CD4-positive, alpha-beta memory T cell (primary cell): ENCODE measurements at regions not wholly inside any gene's neighbourhood (a gene's known extent, or its start where the extent isn't known, plus 50 kb on each side); places are given as distances from the start of the nearest gene placed in this dataset.

ENCODE experiments used
- CTCF ChIA-PET: fragments of 350-600 bp; sonication (Branson Sonifier 250); formaldehyde crosslinking; loops from one replicate; lab custom pipeline; 2021; ENCODE audit warnings: inconsistent platforms; ENCODE audit not compliant: partially characterized antibody; lab: Charles Lee
- POLR2A ChIA-PET: fragments of 350-600 bp; sonication (Branson Sonifier 250); formaldehyde crosslinking; loops from one replicate; lab custom pipeline; 2021; ENCODE audit not compliant: partially characterized antibody; lab: Charles Lee
- DNase-seq, 5 donors: peaks; one replicate each; pipeline versions ENCODE4 v3.0.0 to v3.0.0-alpha.2; 2020 to 2022; ENCODE audit warnings: mixed read lengths in 1 of 5
- H3K27ac ChIP-seq: one replicate; pipeline ENCODE4 v1.7.0; 2013; ENCODE audit warnings: low read depth, low read length
- H3K27me3 ChIP-seq: 2 replicates; pipeline ENCODE4 v1.7.0; 2013; ENCODE audit warnings: mild to moderate bottlenecking, low read length, moderate library complexity; ENCODE audit not compliant: insufficient read depth
- H3K36me3 ChIP-seq: 2 replicates; pipeline ENCODE4 v1.7.0; 2013; ENCODE audit warnings: mild to moderate bottlenecking, low read length, moderate library complexity; ENCODE audit not compliant: insufficient read depth
- H3K4me1 ChIP-seq: 2 replicates; pipeline ENCODE4 v1.7.0; 2013; ENCODE audit warnings: mild to moderate bottlenecking, low read length, moderate library complexity; ENCODE audit not compliant: insufficient read depth
- H3K4me3 ChIP-seq, 2 donors: one replicate each; pipeline ENCODE4 v1.7.0; 2013; ENCODE audit warnings: low read length in 2 of 2, mild to moderate bottlenecking in 1 of 2
- H3K9me3 ChIP-seq, 2 donors: one replicate each; pipeline ENCODE4 v1.7.0; 2013; ENCODE audit warnings: low read length in 2 of 2, control low read depth in 1 of 2; ENCODE audit not compliant: control insufficient read depth in 1 of 2
- H3K27ac Mint-ChIP-seq, 7 donors: one replicate each; pipeline ENCODE4 v1.8.0; 2020 to 2021; ENCODE audit warnings: mixed read lengths in 7 of 7, mild to moderate bottlenecking in 6 of 7, inconsistent platforms in 3 of 7, moderate library complexity in 3 of 7
- H3K27me3 Mint-ChIP-seq, 2 donors: one replicate each; pipeline ENCODE4 v1.8.0; 2020 to 2021; ENCODE audit warnings: mixed read lengths in 2 of 2
- H3K36me3 Mint-ChIP-seq, 2 donors: one replicate each; pipeline ENCODE4 v1.8.0; 2020 to 2021; ENCODE audit warnings: mixed read lengths in 2 of 2, inconsistent platforms in 1 of 2, mild to moderate bottlenecking in 1 of 2
- H3K4me1 Mint-ChIP-seq, 4 donors: one replicate each; pipeline ENCODE4 v1.8.0; 2020 to 2021; ENCODE audit warnings: mixed read lengths in 4 of 4, mild to moderate bottlenecking in 1 of 4
- H3K4me3 Mint-ChIP-seq, 8 donors: one replicate each; pipeline ENCODE4 v1.8.0; 2020 to 2021; ENCODE audit warnings: mixed read lengths in 8 of 8, mild to moderate bottlenecking in 7 of 8, moderate library complexity in 6 of 8, inconsistent platforms in 3 of 8
- H3K9me3 Mint-ChIP-seq, 8 donors: one replicate each; pipeline ENCODE4 v1.8.0; 2020 to 2021; ENCODE audit warnings: mixed read lengths in 8 of 8, mild to moderate bottlenecking in 5 of 8, inconsistent platforms in 3 of 8, moderate library complexity in 1 of 8
- intact Hi-C: fragments of 100-400 bp; cut with micrococcal nuclease; formaldehyde crosslinking; loops from one replicate; pipeline ENCODE4 v1.15.1; 2023

GRCh38 chr13:33918199-33918932, 100.4 kb downstream of the RFC3 start:
- H3K27me3 Mint-ChIP-seq = no peaks in the 10 kb centered on the region
- Histone ChIP-seq H3K36me3 (no peaks in the 10 kb centered on the region), H3K9me3 (no peaks in the 10 kb centered on the region), H3K27me3 (no peaks in the 10 kb centered on the region), H3K27ac (no peak overlapping the region), H3K4me3 (no peak overlapping the region), H3K4me1 (no peaks in the 10 kb centered on the region)
- intact Hi-C loops = no loop called here
- H3K27ac Mint-ChIP-seq = no peak overlapping the region
- ChIA-PET POLR2A (no interaction called here), CTCF (no interaction called here)
- DNase-seq = no peak
- no peaks in the 10 kb centered on the region for H3K9me3 Mint-ChIP-seq
- H3K4me1 Mint-ChIP-seq = no peaks in the 10 kb centered on the region
- H3K4me3 Mint-ChIP-seq = no peak overlapping the region
- H3K36me3 Mint-ChIP-seq = no peaks in the 10 kb centered on the region

DNA sequence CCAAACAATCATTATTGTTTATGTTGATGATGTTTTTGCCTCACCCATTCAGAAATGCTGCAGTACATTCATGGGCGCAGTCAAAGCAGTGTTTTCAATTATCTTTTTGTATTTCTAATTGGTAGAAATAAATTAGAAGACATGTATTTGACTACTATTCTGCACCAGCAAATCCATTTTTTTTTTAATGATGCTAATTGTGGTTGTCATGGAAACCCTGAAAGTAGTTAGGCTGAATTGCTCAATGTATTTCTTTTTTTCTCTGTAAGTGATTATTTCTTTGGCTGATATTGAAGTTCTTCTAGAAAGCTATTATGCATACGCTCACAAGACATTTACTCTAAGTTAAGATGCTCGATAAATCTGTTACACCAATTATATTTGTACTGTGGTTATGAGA, 101.2 kb downstream of the RFC3 start:
- intact Hi-C loops = no loop called here
- no peak overlapping the region for H3K27ac ChIP-seq
- ChIA-PET POLR2A (no interaction called here), CTCF (no interaction called here)
- H3K36me3 ChIP-seq = no peaks in the 10 kb centered on the region
- no peaks in the 10 kb centered on the region for H3K27me3 Mint-ChIP-seq
- H3K4me3 ChIP-seq = no peak overlapping the region
- no peak overlapping the region for H3K4me3 Mint-ChIP-seq
- DNase-seq = no peak
- no peaks in the 10 kb centered on the region for H3K4me1 Mint-ChIP-seq
- H3K9me3 ChIP-seq = no peaks in the 10 kb centered on the region
- no peak overlapping the region for H3K27ac Mint-ChIP-seq
- H3K36me3 Mint-ChIP-seq = no peaks in the 10 kb centered on the region
- no peaks in the 10 kb centered on the region for H3K27me3 ChIP-seq
- H3K9me3 Mint-ChIP-seq = no peaks in the 10 kb centered on the region
- H3K4me1 ChIP-seq = no peaks in the 10 kb centered on the region

DNA sequence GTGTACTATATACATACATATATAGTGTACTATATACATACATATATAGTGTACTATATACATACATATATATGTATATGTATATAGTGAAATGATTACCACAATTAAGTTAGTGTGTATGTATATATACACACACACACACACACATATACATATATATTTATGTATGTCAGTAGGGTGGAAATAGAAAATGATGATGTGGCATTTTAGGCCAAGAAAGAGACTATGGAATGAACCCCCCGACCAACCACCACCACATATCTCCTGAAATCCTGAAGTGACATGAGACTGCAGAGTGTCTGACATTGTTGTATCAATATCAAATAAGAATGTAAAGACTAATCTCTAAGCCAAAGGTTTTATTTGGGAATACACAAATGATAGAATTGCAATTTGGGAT, 107.6 kb downstream of the RFC3 start:
- no peaks in the 10 kb centered on the region for H3K36me3 Mint-ChIP-seq
- no peaks in the 10 kb centered on the region for H3K27me3 Mint-ChIP-seq
- DNase-seq = no peak
- H3K4me3 Mint-ChIP-seq = no peak overlapping the region
- no peaks in the 10 kb centered on the region for H3K4me1 Mint-ChIP-seq
- intact Hi-C loops = no loop called here
- no peak overlapping the region for H3K27ac ChIP-seq
- no peaks in the 10 kb centered on the region for H3K9me3 Mint-ChIP-seq
- ChIA-PET POLR2A (no interaction called here), CTCF (no interaction called here)
- no peaks in the 10 kb centered on the region for H3K9me3 ChIP-seq
- no peaks in the 10 kb centered on the region for H3K36me3 ChIP-seq
- no peaks in the 10 kb centered on the region for H3K4me1 ChIP-seq
- no peak overlapping the region for H3K27ac Mint-ChIP-seq
- no peak overlapping the region for H3K4me3 ChIP-seq
- no peaks in the 10 kb centered on the region for H3K27me3 ChIP-seq

- Histone ChIP-seq H3K27me3 (no peaks in the 10 kb centered on the region), H3K9me3 (no peaks in the 10 kb centered on the region), H3K27ac (no peak overlapping the region), H3K4me3 (no peak overlapping the region), H3K4me1 (no peaks in the 10 kb centered on the region), H3K36me3 (no peaks in the 10 kb centered on the region)
- no peaks in the 10 kb centered on the region for H3K9me3 Mint-ChIP-seq
- no peaks in the 10 kb centered on the region for H3K36me3 Mint-ChIP-seq
- no peaks in the 10 kb centered on the region for H3K4me1 Mint-ChIP-seq
- ChIA-PET POLR2A (no interaction called here), CTCF (no interaction called here)
- no peak overlapping the region for H3K27ac Mint-ChIP-seq
- DNase-seq = no peak
- no peak overlapping the region for H3K4me3 Mint-ChIP-seq
- intact Hi-C loops = no loop called here
- no peaks in the 10 kb centered on the region for H3K27me3 Mint-ChIP-seq
These were observed 109.4 kb downstream of the RFC3 start for GRCh38 chr13:33927315-33927714.

DNA sequence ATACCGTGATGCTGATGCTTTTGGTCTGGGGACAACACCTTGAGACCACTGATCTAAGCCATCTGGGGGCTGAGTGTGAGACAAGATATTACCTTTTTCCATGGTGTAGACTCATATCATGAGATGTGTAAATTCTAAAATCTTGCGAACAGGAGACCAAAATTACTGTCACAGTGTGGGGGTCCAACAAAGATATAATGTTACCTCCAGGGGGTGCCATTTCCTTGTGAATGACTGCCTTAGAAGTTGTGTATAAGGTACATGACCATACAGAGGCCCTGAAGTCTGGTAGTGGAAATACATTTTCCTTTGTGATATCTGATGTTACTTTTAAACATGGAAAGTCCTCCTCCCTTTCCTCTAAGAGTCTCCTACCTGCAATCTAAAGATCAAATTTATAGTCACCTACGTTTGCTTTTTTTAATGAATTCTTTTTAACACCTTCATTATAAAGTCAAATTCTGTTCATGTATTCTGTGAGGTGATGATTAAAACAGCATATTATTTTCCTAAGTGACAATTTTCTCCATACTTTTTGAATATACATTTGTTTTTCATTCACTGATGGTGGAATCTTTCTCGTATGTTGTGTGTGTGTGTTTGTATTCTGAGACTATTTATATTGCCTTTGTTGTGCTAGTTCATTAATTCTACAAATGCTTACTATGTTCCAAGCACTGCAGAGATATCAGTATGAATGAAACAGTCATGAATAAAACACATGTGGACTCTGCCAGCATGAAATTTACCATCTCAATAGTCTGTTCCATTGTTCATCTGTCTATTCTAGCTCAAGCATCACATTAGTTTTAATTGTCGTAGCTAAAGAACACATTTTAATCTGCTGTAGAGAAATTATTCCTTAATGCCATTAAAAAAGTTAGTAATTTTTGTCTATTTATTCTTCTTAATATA, 113.7 kb downstream of the RFC3 start:
- CTCF ChIA-PET = no interaction called here
- Mint-ChIP-seq H3K27ac (no peak overlapping the region), H3K9me3 (no peaks in the 10 kb centered on the region), H3K4me3 (no peak overlapping the region), H3K27me3 (no peaks in the 10 kb centered on the region), H3K36me3 (no peaks in the 10 kb centered on the region), H3K4me1 (no peaks in the 10 kb centered on the region)
- no peaks in the 10 kb centered on the region for H3K36me3 ChIP-seq
- H3K4me1 ChIP-seq = no peaks in the 10 kb centered on the region
- no peak for DNase-seq
- no peaks in the 10 kb centered on the region for H3K27me3 ChIP-seq
- no peak overlapping the region for H3K27ac ChIP-seq
- intact Hi-C loops = loop anchor here (5.0 kb wide), 1 partner anchor 1226 kb away; no protein-coding TSS in a partner anchor
- POLR2A ChIA-PET = no interaction called here
- H3K4me3 ChIP-seq = no peak overlapping the region
- no peaks in the 10 kb centered on the region for H3K9me3 ChIP-seq

DNA sequence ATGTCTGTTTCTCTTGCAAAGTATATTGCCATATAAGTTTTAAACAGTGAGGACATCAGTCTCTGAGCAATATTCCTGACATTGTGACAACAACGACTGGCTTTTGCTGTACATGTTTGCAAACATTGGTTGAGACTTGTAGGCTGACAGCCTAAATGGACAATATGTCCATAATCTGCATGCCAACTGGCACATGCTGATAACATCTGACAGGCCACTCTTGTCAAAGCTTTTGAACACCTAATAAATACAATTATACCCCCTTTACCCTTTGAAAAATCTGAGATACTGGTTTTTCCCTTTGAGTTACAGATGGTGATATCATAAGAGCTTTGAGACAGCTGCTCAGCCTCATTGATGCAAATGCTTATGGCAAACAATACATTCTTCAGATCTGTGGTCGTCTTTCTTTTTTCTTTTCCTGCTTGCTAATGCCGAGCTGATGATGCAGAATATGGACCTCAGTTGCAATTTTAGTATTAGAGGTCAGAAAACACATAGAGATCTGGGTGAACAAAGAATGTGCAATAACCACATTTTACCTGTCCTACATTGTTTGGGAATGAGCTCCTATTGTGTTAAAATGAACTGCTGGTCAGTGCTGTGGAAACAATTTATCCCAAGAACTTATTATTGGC, 114.9 kb downstream of the RFC3 start:
- DNase-seq = no peak
- POLR2A ChIA-PET = no interaction called here

GRCh38 chr13:33933810-33934209, 115.9 kb downstream of the RFC3 start:
- H3K9me3 Mint-ChIP-seq = no peaks in the 10 kb centered on the region
- CTCF ChIA-PET = no interaction called here
- intact Hi-C loops = loop anchor here (5.0 kb wide), 1 partner anchor 1223 kb away; no protein-coding TSS in a partner anchor
- H3K4me1 Mint-ChIP-seq = no peaks in the 10 kb centered on the region
- H3K9me3 ChIP-seq = no peaks in the 10 kb centered on the region
- no peak overlapping the region for H3K27ac Mint-ChIP-seq
- H3K27me3 Mint-ChIP-seq = no peaks in the 10 kb centered on the region
- no peak for DNase-seq
- POLR2A ChIA-PET = no interaction called here
- H3K36me3 Mint-ChIP-seq = no peaks in the 10 kb centered on the region
- H3K4me3 ChIP-seq = no peak overlapping the region
- no peak overlapping the region for H3K27ac ChIP-seq
- no peak overlapping the region for H3K4me3 Mint-ChIP-seq
- no peaks in the 10 kb centered on the region for H3K27me3 ChIP-seq
- no peaks in the 10 kb centered on the region for H3K4me1 ChIP-seq
- no peaks in the 10 kb centered on the region for H3K36me3 ChIP-seq

More for the DNA sequence above, 114.9 kb downstream of the RFC3 start:
- no peaks in the 10 kb centered on the region for H3K27me3 Mint-ChIP-seq
- H3K27me3 ChIP-seq = no peaks in the 10 kb centered on the region
- H3K9me3 Mint-ChIP-seq = no peaks in the 10 kb centered on the region
- no peak overlapping the region for H3K27ac Mint-ChIP-seq
- intact Hi-C loops = loop anchor here (5.0 kb wide), 1 partner anchor 1224 kb away; no protein-coding TSS in a partner anchor
- no peak overlapping the region for H3K4me3 ChIP-seq
- no peak overlapping the region for H3K4me3 Mint-ChIP-seq
- no peaks in the 10 kb centered on the region for H3K4me1 ChIP-seq
- no peaks in the 10 kb centered on the region for H3K9me3 ChIP-seq
- no peak overlapping the region for H3K27ac ChIP-seq
- H3K36me3 ChIP-seq = no peaks in the 10 kb centered on the region
- CTCF ChIA-PET = no interaction called here
- no peaks in the 10 kb centered on the region for H3K36me3 Mint-ChIP-seq
- no peaks in the 10 kb centered on the region for H3K4me1 Mint-ChIP-seq
